ENCODE measurements at regions not wholly inside any gene's neighbourhood (a gene's known extent, or its start where the extent isn't known, plus 50 kb on each side); places are given as distances from the start of the nearest gene placed in this dataset.

GRCh38 chr6:167493976-167494697 lies 169.3 kb downstream of the TTLL2 start:
- no peak for TF ChIP-seq CTCF (IDR thresholded peaks at IDR 0.05)
- TF ChIP-seq POLR2A (IDR thresholded peaks at IDR 0.05), result no peak
- no peak for DNase-seq (ENCODE audit: low spot score in 2 of 2)
- intact Hi-C loops (cut with DNase I; ENCODE audit: low total_unique reads), result no loop called here
- WGBS, 2 donors, result 61 to 68% methylated on average over 28 of the region's 28 CpGs
- H3K4me3 ChIP-seq (ENCODE audit: low read depth, poor library complexity, severe bottlenecking), result no peak overlapping the region

GRCh38 chr6:167494698-167495435 lies 170.0 kb downstream of the TTLL2 start:
- TF ChIP-seq POLR2A (IDR thresholded peaks at IDR 0.05) (no peak), CTCF (IDR thresholded peaks at IDR 0.05) (no peak)
- DNase-seq (ENCODE audit: low spot score in 2 of 2), result no peak
- no peak overlapping the region for H3K4me3 ChIP-seq (ENCODE audit: low read depth, poor library complexity, severe bottlenecking)
- intact Hi-C loops (cut with DNase I; ENCODE audit: low total_unique reads), result no loop called here
- WGBS, 2 donors, result 90 to 96% methylated on average over 23 of the region's 23 CpGs

DNA sequence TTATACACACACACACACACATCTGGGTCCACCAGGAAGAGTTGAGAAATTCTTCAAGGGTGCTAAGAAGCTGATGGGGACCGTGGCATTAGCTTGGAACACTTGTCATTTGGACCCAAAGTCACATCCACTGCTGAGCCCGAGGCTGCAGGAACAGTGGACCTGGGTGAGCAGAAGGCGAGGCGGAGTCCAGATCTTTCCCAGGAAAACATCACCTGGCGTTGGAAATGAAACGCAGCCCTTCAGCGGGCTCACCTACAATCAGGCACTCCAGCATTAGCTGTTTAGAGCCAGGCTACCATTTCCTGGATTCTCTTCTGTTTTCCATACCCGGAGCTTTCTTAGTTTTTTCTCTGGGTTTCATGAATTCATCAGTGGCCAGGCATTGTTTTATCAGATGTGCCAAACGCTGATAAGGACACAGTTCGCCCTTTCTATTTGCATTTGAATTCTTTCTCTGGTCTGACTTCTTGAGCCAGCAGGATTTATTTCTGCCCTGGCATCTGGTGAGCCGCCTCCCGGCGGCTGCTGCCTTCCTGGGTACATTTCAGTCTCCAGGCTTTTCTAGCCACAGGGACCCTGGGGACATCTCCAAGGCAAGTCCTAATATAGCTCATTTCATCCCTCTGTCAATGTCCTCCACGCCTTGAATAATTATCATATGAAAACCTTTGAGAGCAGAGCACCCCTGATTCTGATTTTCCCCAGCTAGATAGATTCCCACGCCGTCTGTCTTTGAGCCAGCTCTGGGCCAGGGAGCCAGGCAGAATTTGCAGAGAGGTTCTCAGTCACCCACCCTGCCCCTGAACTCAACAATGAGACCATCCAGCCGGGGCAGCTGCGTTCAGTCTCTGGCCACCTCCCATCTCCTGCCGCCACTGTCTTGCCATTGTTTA lies 170.9 kb downstream of the TTLL2 start:
- H3K4me3 ChIP-seq (ENCODE audit: low read depth, poor library complexity, severe bottlenecking), result no peak overlapping the region
- TF ChIP-seq POLR2A (IDR thresholded peaks at IDR 0.05) (no peak), CTCF (IDR thresholded peaks at IDR 0.05) (no peak)
- DNase-seq (ENCODE audit: low spot score in 2 of 2), result no peak
- WGBS, 2 donors, result 61 to 63% methylated on average over 19 of the region's 19 CpGs
- intact Hi-C loops (cut with DNase I; ENCODE audit: low total_unique reads), result no loop called here

DNA sequence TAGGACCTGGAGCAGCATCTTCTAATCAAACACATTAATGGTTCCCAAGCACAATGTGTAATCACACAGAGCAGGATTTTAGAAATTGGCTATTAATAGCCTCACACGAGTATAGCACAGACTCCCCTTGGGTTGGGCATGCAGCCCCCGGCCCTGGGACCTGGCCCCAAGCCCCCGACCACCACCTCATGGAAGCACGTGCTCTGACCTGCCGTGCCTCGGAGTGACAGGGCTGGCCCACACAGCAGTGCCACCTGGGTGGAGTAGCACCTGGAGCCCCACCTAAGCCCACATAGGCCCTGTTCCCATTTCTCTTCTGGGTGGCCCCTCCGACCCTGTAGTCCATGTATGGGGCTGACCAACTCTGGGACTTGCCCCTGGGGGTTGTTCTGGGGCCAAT lies 171.8 kb downstream of the TTLL2 start:
- 60 to 81% methylated on average over 6 to 7 of the region's 7 CpGs for WGBS, 2 donors
- H3K4me3 ChIP-seq (ENCODE audit: low read depth, poor library complexity, severe bottlenecking), result no peak overlapping the region
- no peak for TF ChIP-seq CTCF (IDR thresholded peaks at IDR 0.05)
- intact Hi-C loops (cut with DNase I; ENCODE audit: low total_unique reads), result no loop called here
- DNase-seq (ENCODE audit: low spot score in 2 of 2), result no peak

GRCh38 chr6:167497428-167498056 lies 172.7 kb downstream of the TTLL2 start:
- no peak for TF ChIP-seq CTCF (IDR thresholded peaks at IDR 0.05)
- TF ChIP-seq POLR2A (IDR thresholded peaks at IDR 0.05), result no peak
- intact Hi-C loops (cut with DNase I; ENCODE audit: low total_unique reads), result no loop called here
- H3K4me3 ChIP-seq (ENCODE audit: low read depth, poor library complexity, severe bottlenecking), result no peak overlapping the region
- no peak for DNase-seq (ENCODE audit: low spot score in 2 of 2)
- WGBS, 2 donors, result 84 to 88% methylated on average over 14 of the region's 14 CpGs

All from lower leg skin (tissue), 4 donors.